Activated T-cell treated with anti-CD3 and anti-CD28 coated beads, Interleukin-2, amount 50 U/mL, for 72 hours (primary cell): ENCODE measurements at regions not wholly inside any gene's neighbourhood (a gene's known extent, or its start where the extent isn't known, plus 50 kb on each side); places are given as distances from the start of the nearest gene placed in this dataset.

Experiments
- ATAC-seq, 2 donors: fragments of 150-1000 bp; cut with Tn5 transposase; replicated peaks in 1 of 2; 2 replicates each; pipeline ENCODE4 v1.10.0; 2021; ENCODE audit warnings: moderate library complexity in 2 of 2, mild to moderate bottlenecking in 1 of 2
- DNase-seq, 2 donors: peaks; one replicate each; pipeline ENCODE4 v3.0.0; 2021 to 2022; ENCODE audit warnings: mixed read lengths in 1 of 2
- H3K27ac Mint-ChIP-seq: one replicate; pipeline ENCODE4 v1.8.0; 2022; ENCODE audit warnings: mild to moderate bottlenecking, moderate library complexity, mixed read lengths
- H3K27me3 Mint-ChIP-seq: one replicate; pipeline ENCODE4 v1.8.0; 2022; ENCODE audit warnings: low read depth, mixed read lengths
- H3K36me3 Mint-ChIP-seq, 2 donors: one replicate each; pipeline ENCODE4 v1.8.0; 2022; ENCODE audit warnings: mixed read lengths in 2 of 2, mild to moderate bottlenecking in 1 of 2; ENCODE audit not compliant: insufficient read depth in 2 of 2
- H3K4me1 Mint-ChIP-seq: one replicate; pipeline ENCODE4 v1.8.0; 2022; ENCODE audit warnings: low read depth, mixed read lengths
- H3K4me3 Mint-ChIP-seq, 2 donors: one replicate each; pipeline ENCODE4 v1.8.0; 2022; ENCODE audit warnings: mild to moderate bottlenecking in 2 of 2, mixed read lengths in 2 of 2, moderate library complexity in 2 of 2
- H3K9me3 Mint-ChIP-seq, 2 donors: one replicate each; pipeline ENCODE4 v1.8.0; 2022; ENCODE audit warnings: mixed read lengths in 2 of 2

DNA sequence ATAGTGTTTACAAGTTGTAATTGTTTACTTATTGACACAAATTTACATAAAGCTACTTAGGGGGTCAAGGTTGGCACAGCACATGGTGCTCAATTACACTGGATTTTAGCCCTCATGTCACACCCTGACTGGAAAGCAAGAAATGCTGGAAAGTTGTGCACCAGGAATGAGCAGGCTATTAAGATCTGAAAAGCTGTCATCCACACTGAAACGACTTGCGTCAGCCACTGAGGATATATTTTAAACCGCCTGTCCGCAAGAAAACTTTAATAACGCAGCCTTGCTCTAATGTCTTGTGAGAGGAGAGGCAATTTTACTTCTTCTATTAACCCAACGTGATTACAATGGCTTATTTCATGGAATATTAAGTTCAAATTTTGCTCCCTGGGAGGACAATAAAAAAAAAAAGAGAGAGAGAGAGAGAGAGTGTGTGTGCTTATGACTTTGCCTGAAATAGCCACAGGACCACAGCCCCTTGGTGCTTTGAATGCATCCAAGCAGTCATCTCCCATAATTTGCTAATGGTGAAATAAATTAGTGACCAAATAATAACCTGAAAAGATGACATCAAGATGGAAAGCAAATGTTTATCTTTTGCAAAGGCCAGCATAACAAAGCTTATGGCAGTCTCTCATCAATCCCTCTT lies 425.4 kb upstream of the PSMD7 start:
- no peaks in the 10 kb centered on the region for H3K4me1 Mint-ChIP-seq
- no peak overlapping the region for H3K27ac Mint-ChIP-seq
- ATAC-seq (no peak), DNase-seq (no peak)
- no peak overlapping the region for H3K4me3 Mint-ChIP-seq
- H3K9me3 Mint-ChIP-seq = no peaks in the 10 kb centered on the region
- H3K36me3 Mint-ChIP-seq = no peaks in the 10 kb centered on the region
- no peaks in the 10 kb centered on the region for H3K27me3 Mint-ChIP-seq

DNA sequence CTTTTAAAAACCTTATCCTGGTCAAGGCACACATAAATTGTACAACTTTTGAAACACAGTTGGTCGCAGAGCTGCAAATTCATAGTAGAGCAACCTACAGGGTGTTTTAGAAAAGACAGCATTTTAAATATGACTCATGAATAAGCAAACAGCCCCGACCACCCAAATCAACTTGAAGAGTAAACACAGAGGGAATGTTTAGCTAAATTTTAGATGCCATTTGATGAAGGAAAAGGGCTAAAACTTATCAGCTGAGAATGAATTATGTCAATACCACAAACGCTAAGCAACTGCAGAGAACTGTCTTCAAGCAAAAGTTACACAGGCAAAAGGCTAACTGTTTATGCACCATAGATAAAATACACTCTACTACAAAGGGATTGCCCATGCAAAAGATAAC lies 427.5 kb upstream of the PSMD7 start:
- no peaks in the 10 kb centered on the region for H3K36me3 Mint-ChIP-seq
- no peak overlapping the region for H3K27ac Mint-ChIP-seq
- no peaks in the 10 kb centered on the region for H3K27me3 Mint-ChIP-seq
- H3K4me3 Mint-ChIP-seq = no peak overlapping the region
- H3K4me1 Mint-ChIP-seq = no peaks in the 10 kb centered on the region
- no peaks in the 10 kb centered on the region for H3K9me3 Mint-ChIP-seq
- DNase-seq (no peak), ATAC-seq (no peak)

DNA sequence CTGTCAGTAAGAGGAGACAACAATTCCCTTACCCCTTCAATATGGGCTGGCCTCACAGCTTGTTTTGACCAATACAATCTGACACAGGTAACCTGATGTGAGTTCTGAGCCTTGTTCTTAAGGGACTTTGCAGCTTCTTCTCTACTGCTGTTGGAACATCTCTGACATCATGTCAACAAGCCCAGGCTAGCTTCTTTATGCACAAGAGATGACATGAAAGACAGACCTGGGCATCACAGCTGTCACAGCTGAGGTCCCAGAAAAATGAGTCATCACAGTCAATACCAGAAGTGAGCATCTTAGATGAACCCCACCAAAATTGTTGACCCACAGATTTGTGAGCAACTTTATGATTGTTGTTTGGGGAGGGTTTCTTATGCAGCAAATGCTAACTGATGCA lies 431.7 kb upstream of the PSMD7 start:
- Mint-ChIP-seq H3K9me3 (no peaks in the 10 kb centered on the region), H3K4me1 (no peaks in the 10 kb centered on the region), H3K27ac (no peak overlapping the region), H3K4me3 (no peak overlapping the region), H3K36me3 (no peaks in the 10 kb centered on the region), H3K27me3 (no peaks in the 10 kb centered on the region)
- DNase-seq (no peak), ATAC-seq (no peak)

DNA sequence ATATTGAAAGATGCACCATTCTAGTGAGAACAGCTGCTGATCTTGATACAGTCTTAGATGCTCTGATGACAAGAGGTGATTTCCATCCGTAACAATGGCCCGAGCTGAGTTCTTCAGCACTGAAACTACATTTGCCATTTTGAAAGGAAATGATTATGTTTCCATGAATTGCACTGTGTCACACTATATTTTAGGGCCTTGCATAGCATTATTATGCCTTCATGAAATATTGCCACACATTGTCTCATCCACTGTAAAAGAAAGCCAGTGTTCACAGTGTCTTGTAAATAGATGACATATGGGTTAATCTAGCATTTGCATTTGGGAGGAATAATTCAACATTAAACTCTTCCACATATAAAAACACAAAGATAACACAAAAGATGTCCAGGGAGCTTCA lies 438.3 kb upstream of the PSMD7 start:
- H3K4me1 Mint-ChIP-seq = no peaks in the 10 kb centered on the region
- H3K27ac Mint-ChIP-seq = no peak overlapping the region
- ATAC-seq (no peak), DNase-seq (no peak)
- H3K4me3 Mint-ChIP-seq = no peak overlapping the region
- no peaks in the 10 kb centered on the region for H3K9me3 Mint-ChIP-seq
- H3K27me3 Mint-ChIP-seq = no peaks in the 10 kb centered on the region
- H3K36me3 Mint-ChIP-seq = no peaks in the 10 kb centered on the region

DNA sequence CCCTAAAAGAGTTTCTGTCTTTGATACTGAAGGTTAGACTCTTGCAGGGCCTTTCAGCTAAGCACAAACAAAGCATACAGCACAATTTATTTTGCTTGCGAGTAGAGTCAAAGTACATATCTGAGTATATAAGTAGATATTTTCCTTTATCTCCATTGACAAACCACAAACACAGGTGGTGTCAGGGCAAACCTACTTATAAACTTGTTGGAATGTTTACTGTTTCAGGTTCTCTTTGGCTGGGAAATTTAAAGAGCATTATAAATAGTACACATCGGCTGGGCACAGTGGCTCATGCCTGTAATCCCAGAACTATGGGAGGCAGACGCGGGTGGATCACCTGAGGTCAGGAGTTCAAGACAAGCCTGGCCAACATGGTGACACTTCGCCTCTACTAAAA lies 442.6 kb upstream of the PSMD7 start:
- H3K4me3 Mint-ChIP-seq = no peak overlapping the region
- DNase-seq (no peak), ATAC-seq (no peak)
- H3K4me1 Mint-ChIP-seq = no peaks in the 10 kb centered on the region
- no peaks in the 10 kb centered on the region for H3K27me3 Mint-ChIP-seq
- H3K27ac Mint-ChIP-seq = no peak overlapping the region
- H3K36me3 Mint-ChIP-seq = no peaks in the 10 kb centered on the region
- peaks cover 0 to 1% of the 10 kb centered on the region in 2 donors for H3K9me3 Mint-ChIP-seq

DNA sequence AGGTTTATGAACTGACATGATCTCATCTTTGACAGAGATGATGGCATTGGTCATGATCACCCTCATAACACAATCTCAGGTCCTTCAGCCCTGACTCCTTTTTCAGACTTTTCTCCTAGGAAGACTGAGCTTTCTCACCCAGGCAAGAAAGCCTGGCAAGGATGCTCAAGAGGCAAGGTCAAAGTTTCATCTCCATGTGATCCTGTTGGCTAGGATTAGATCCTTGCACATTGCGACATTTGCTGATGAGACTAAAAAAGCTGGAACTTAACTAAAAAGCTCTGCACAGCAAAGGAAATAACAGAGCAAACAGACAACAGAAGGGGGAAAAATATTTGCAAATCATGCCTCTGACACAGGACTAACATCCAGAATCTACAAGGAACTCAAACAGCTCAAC lies 444.1 kb upstream of the PSMD7 start:
- H3K4me3 Mint-ChIP-seq = no peak overlapping the region
- H3K27me3 Mint-ChIP-seq = no peaks in the 10 kb centered on the region
- H3K27ac Mint-ChIP-seq = no peak overlapping the region
- DNase-seq (no peak), ATAC-seq (no peak)
- H3K4me1 Mint-ChIP-seq = no peaks in the 10 kb centered on the region
- peaks cover 0 to 1% of the 10 kb centered on the region in 2 donors for H3K9me3 Mint-ChIP-seq
- no peaks in the 10 kb centered on the region for H3K36me3 Mint-ChIP-seq

DNA sequence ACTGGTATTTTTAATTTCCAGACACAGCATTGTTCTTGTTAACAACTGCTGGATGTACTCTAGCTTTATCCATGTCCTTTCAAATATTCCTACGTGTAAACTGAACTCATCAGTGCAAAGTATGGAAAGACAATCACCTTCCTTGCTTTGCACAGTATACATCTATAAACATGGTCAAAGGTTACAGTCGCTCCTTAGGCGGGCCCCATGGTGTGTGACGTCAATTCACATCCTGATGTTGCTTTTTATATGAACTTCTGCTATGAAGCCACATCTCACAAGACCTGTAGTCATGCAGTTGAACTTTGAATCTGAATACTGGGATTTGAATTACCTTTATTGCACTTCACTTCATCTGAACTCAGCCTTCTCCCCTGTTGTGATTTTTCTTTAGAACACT lies 447.6 kb upstream of the PSMD7 start:
- Mint-ChIP-seq H3K4me1 (no peaks in the 10 kb centered on the region), H3K4me3 (no peak overlapping the region), H3K27ac (no peak overlapping the region), H3K27me3 (no peaks in the 10 kb centered on the region), H3K36me3 (no peaks in the 10 kb centered on the region), H3K9me3 (peaks cover 3 to 4% of the 10 kb centered on the region in 2 donors)
- ATAC-seq (no peak), DNase-seq (no peak)

DNA sequence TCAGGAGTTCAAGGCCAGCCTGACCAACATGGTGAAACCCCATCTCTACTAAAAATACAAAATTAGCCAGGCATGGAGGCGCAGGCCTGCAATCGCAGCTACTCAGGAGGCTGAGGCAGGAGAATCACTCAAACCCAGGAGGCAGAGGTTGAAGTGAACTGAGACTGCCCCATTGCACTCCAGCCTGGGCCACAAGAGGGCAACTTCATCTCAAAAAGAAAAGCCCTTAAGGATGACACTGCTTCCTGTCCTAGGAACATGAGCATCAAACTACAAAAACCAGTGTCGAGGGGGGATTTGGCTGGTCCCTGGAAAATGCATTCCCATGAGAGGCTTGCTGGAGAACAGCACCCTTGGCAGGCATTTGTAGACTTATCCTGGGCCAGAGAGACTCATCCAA lies 449.5 kb upstream of the PSMD7 start:
- H3K4me3 Mint-ChIP-seq = no peak overlapping the region
- H3K27me3 Mint-ChIP-seq = no peaks in the 10 kb centered on the region
- H3K36me3 Mint-ChIP-seq = no peaks in the 10 kb centered on the region
- no peak overlapping the region for H3K27ac Mint-ChIP-seq
- H3K9me3 Mint-ChIP-seq = peaks cover 3 to 4% of the 10 kb centered on the region in 2 donors
- ATAC-seq (no peak), DNase-seq (no peak)
- no peaks in the 10 kb centered on the region for H3K4me1 Mint-ChIP-seq

DNA sequence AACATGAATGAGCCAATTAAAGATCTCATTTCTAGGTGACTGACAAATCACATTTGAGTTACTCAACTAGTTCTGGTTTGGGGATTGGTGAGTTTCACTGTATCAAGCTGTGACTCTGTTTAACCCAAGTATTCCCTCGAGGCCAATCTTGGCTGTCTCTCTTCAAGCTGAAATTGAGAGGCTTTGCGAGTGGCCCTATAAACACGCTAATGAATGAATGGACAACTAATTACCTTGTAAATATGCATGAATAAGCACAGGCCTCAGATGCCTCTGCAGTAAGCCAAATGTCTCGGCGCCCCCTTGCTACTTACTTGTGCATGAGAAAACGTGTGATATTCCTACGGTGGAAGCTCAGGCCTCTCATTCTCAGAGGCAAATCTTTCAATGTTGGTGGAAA lies 450.3 kb upstream of the PSMD7 start:
- Mint-ChIP-seq H3K4me1 (no peaks in the 10 kb centered on the region), H3K27ac (no peak overlapping the region), H3K4me3 (no peak overlapping the region), H3K9me3 (peaks cover 3 to 4% of the 10 kb centered on the region in 2 donors), H3K36me3 (no peaks in the 10 kb centered on the region), H3K27me3 (no peaks in the 10 kb centered on the region)
- DNase-seq (no peak), ATAC-seq (no peak)

DNA sequence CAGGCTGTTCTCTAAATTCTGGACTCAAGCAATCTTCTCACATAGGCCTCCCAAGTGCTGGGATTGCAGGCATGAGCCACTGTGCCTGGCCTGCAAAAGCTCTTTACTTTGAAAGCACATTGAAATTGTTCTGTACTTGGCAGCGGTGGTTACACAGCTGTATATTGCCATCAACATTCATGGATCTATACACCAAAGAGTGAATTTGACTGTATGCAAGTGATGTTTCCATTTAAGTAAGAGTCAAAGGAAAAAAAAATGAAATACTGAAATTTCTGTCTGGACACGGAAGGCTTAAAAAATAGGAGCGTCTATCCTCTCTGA lies 450.6 kb upstream of the PSMD7 start:
- DNase-seq (no peak), ATAC-seq (no peak)
- Mint-ChIP-seq H3K9me3 (peaks cover 3 to 4% of the 10 kb centered on the region in 2 donors), H3K27me3 (no peaks in the 10 kb centered on the region), H3K4me3 (no peak overlapping the region), H3K4me1 (no peaks in the 10 kb centered on the region), H3K27ac (no peak overlapping the region), H3K36me3 (no peaks in the 10 kb centered on the region)

DNA sequence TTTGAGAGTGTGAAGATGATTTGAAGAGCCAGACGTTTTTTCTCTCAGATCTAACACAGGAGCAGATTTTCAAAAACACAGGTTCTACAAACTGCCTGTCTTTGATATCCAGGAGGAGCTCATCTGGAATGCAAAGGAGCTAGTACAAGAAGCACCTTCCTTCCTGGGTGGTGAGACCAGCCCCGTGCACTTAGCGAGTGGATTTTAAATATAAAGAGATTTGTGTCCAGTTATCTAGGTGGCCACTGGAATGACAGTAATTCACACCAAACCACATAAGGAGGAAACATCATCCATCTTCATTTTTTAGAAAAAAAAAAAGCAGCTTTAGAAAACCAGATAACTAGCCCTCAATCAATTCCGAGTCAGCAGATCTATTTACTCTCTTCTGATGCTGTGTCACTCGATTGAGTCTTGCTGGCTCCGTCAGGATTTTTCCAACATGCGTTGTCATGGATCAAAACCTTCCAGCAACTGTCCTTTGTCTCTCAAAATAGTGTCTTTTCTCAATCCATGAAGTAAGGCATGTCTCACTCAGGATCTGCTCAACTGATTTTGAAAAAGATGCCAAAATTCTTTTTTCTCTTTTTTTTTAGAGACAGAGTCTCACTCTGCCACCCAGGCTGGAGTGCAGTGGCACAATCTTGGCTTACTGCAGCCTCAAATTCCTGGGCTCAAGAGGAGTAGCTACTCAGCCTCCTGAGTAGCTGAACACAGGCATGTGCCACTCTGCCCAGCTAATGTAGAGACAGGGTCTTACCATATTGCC lies 451.2 kb upstream of the PSMD7 start:
- H3K4me3 Mint-ChIP-seq = no peak overlapping the region
- H3K27ac Mint-ChIP-seq = no peak overlapping the region
- H3K4me1 Mint-ChIP-seq = no peaks in the 10 kb centered on the region
- H3K9me3 Mint-ChIP-seq = peaks cover 3 to 6% of the 10 kb centered on the region in 2 donors
- DNase-seq (no peak), ATAC-seq (no peak)
- H3K36me3 Mint-ChIP-seq = no peaks in the 10 kb centered on the region
- H3K27me3 Mint-ChIP-seq = no peaks in the 10 kb centered on the region

DNA sequence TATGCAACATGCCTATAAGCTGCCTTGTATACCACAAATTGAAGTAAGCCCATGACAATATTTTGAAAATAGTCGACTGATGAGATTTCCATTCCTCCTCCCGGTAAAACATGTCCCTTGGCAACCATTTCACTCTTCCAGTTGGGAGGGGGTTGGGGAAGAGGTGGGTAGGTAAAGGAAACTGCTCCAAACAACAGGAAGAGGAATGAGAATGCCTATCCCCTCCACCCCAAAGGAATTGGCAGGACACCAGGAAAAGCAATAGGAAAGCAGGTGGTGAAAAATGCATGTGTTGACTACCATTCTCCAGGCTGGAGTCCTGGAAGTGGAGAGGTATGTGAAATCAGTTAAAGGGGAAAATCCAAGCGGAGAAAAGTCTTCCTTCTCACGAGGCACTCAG lies 455.9 kb upstream of the PSMD7 start:
- Mint-ChIP-seq H3K9me3 (peaks cover 6 to 7% of the 10 kb centered on the region in 2 donors), H3K36me3 (no peaks in the 10 kb centered on the region), H3K27me3 (no peaks in the 10 kb centered on the region), H3K4me3 (no peak overlapping the region), H3K4me1 (no peaks in the 10 kb centered on the region), H3K27ac (no peak overlapping the region)
- DNase-seq (no peak), ATAC-seq (no peak)

DNA sequence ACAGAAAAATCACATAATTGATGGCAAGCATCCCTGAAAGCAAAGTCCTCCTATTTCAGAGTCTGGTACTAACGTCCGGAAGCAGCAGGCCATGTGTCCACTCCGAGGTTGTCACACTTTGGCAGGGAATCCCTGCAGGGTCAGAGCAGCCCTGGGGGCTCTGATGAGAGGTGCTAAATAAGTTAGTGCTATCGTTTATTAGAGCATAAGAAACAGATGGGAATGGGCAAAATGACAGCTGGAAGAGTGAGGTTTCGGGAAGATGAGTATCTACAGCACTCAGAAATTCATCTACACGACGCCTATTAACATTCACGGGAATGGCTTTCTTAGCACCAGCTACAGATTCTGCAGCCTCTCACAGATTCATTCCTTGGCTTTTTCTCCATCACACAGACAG lies 465.4 kb upstream of the PSMD7 start:
- Mint-ChIP-seq H3K36me3 (peaks cover 3 to 4% of the 10 kb centered on the region in 2 donors), H3K4me3 (no peak overlapping the region), H3K27me3 (no peaks in the 10 kb centered on the region), H3K4me1 (no peaks in the 10 kb centered on the region), H3K9me3 (peaks cover 1 to 3% of the 10 kb centered on the region in 2 donors), H3K27ac (no peak overlapping the region)
- DNase-seq (no peak), ATAC-seq (no peak)
